HG02763 (cell line): ENCODE measurements at regions not wholly inside any gene's neighbourhood (a gene's known extent, or its start where the extent isn't known, plus 50 kb on each side); places are given as distances from the start of the nearest gene placed in this dataset.

Experiments used
- ATAC-seq: cut with Tn5 transposase; IDR thresholded peaks from one replicate; pipeline ENCODE4 v1.9.1; 2021; ENCODE audit warnings: mild to moderate bottlenecking, moderate library complexity; ENCODE audit not compliant: unreplicated experiment

DNA sequence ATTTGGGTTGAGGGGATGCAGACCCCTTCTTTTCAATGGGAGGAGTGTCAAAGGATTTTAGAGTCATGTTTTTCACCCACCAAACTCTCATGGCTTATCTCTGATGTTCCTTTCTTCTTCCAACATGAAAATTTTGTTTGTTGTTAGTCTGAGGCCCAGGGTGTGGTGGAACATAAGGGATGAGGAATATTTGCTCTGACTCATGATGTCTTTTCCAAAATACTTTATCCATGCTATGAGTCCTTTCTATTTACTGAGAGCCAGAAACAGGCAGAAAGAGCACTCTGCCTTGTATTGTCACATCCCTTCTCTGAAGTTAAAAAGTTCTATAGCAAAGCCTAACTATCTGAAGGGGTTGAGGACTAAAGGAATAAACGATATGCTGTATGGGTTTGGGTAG, 61.6 kb upstream of the GYPA start:
- no peak for ATAC-seq

GRCh38 chr4:144203155-144203554, 62.6 kb upstream of the GYPA start:
- ATAC-seq = no peak

GRCh38 chr4:144204431-144204830, 63.9 kb upstream of the GYPA start:
- no peak for ATAC-seq

DNA sequence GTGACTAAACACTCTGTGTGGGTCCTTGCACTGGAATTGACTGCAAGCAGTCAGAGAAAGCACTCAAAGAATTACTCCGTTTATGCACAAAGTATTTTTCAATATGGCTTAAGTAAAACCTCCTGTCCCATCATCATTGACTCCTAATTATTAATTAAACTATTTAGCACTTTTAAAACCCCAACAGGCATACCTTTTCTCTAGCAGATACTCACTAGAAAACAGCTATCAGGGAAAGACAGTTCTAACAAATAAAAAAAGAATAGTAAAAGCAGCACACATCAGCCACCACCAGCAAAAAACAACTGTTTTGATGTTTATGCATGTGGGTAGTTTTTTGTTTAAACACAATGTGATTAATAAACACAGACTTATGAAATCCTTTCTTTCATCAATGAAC, 66.2 kb upstream of the GYPA start:
- ATAC-seq = no peak

DNA sequence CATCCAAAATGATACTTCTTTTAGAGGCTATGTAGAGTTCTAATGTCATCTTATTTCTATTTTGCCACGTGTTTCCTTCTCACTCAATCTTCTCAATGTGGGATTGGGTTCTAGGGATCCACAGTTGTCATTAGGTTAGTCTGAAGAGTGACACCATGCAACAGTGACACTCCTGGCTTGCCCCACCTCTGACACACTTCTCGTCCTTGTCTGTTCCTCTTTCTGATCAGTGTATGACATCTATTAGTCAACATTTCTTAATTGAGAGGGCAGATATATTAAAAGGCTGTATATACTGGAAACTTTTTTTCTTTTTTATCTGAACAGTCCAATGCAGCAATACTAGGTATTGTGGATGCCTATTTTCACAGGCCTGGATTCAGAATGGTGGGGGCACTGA, 67.6 kb upstream of the GYPA start:
- no peak for ATAC-seq

- no peak for ATAC-seq
Observed at GRCh38 chr4:144209491-144209890, 69.0 kb upstream of the GYPA start.

DNA sequence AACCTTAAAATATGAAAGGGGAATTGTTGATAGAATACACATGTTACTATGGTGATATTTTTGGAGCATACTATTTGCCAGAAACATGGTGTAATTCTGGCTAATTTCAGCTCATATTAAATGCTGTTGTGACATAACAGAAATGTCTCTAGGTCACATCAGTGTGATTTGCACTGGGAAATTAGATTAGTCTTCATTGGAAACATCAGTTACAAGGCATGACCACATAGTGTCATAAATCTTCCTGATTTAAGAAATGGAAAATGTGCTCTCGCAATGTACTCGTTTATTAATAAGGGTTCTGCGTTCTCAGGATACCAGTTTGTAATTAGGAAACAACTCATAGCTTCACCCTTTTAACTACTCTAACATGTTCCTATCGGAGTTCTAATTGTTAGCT, 72.9 kb upstream of the GYPA start:
- no peak for ATAC-seq

GRCh38 chr4:144223149-144223548, 82.6 kb upstream of the GYPA start:
- ATAC-seq = no peak

GRCh38 chr4:144223661-144224060, 83.1 kb upstream of the GYPA start:
- ATAC-seq = no peak

DNA sequence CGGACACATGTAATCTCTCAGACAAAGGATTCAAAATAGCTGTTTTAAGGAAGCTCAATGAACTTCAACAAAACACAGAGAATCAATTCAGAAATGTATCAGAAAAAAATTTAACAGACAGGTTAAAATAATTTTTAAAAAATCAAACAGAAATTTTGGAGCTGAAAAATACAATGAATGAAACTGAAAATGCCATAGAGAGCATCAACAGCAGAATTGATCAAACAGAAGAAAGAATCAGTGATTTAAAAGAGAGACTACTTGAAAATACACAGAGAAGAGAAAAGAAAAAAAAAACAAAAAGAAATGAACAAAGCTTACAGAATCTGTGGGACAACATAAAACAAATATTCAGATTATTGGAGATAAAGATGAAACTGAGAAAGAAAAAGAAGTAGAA, 118.8 kb upstream of the GYPA start:
- no peak for ATAC-seq

DNA sequence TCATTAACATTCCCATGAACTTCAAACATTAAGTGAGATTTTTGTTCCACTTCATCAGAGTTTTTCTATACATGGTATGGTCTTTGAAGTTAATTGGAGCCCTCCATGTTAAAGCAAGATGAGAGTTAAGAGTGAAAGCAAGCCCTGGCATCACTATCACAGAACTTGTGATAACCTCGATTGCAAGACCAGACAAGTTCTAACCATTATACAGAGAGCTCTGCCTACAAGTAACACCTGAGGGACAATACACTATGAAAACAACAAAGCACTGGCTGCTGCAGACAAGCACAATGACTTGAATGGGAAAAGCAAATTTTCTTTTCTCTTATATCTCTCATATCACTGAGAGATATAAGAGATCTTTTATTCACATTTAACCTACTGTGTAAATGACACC, 126.6 kb upstream of the GYPA start:
- ATAC-seq = no peak

DNA sequence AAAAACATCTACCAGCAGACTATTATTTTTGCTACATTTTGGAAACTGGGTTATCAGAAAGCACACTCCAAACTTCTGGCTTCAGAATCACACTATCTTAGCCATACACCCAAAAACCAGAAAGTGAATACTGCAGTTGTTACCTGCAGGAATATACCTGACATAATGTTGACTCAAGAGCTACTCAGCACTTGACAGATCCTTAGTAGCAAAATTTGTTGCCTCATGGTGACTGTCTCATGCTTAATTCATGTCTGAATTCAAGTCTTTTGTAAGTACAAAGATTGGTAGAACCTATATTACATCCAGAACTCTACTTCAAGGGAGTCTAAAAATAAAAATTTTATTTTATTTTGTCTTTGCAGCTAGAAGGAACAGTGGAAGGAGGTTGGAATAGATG, 140.2 kb upstream of the GYPA start:
- ATAC-seq = no peak

DNA sequence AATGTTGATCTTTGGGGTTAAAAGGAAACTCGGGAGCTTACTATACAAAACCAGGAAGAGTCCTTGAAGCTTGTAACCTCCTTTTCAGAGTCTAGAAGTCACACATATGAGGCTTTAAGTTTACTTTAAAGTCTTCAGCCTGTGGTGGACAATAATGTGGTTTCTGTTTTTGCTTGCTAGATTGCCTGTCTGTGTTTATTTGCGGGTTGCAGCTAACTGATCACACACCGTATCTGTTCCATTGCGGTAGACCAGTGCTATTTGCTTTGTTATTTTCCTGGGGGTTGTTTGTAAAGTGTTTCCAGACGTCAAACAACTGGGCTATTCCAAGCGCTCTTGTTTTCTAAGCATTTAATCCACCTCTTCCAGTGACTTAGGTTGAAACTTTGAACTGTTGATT, 143.0 kb upstream of the GYPA start:
- no peak for ATAC-seq

DNA sequence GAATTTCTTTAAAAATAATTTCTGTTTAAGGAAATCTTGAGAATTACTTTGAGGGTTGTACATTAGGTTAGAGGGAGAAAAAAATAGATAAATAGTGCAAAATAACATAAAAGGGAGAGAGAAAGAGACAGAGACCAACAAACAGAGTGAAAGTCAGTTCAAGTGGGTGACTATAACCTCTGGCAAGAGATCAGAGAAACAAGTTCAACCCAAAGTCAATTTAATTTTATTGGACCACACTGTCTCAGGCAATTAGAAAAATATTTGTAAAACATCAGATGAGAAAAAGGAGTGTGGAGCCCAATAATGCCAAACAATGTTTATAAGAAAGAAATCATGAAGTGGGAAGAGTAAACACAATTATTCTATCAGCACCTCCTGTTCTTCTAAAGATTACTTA, 143.5 kb upstream of the GYPA start:
- ATAC-seq = no peak

DNA sequence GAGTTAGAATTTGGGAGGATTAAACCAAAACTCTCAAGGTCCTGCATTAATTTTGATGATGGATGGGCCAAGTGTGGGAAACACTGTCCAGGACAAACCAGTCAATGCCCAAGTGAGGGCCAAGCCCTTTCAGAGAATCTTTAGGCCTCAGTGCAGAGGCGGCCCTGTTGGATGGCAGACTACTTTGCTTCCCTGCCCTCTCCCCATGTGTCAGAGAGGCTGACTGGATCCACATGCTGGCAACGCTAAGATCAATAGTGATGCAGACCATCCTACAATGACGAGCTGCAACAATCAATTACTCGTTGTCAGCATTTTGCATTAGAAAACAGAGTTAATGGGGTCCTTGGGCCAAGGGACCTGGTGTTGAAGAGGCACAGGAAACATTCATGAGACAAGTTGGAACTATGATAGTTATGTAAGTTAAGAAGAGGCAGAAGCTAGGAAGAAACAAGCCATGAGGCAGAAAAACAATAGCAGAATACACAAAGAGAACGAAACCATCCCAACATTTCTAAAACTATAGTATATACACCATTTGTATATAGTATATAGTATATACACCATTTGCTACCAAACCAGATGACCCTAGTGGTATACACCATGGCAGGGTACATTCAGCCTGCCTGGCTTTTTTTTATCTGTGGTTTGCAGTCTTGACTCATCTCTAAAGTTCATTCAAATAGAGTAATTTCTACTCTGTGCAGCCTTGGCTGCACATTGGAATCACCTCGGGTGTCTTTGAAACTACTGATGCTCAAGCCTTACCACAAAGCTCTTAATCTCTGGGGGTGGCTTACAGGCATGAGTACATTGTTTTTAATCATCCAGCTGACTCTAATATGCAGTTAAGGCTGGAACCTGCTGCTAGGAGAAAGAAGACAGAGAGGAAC, 147.7 kb upstream of the GYPA start:
- ATAC-seq = peak; percentile 93

- no peak for ATAC-seq
Observed at GRCh38 chr4:144289667-144290428, 149.3 kb upstream of the GYPA start.

GRCh38 chr4:144291164-144291563, 150.6 kb upstream of the GYPA start:
- no peak for ATAC-seq

- ATAC-seq = no peak
Observed at GRCh38 chr4:144294211-144294610, 153.7 kb upstream of the GYPA start.

DNA sequence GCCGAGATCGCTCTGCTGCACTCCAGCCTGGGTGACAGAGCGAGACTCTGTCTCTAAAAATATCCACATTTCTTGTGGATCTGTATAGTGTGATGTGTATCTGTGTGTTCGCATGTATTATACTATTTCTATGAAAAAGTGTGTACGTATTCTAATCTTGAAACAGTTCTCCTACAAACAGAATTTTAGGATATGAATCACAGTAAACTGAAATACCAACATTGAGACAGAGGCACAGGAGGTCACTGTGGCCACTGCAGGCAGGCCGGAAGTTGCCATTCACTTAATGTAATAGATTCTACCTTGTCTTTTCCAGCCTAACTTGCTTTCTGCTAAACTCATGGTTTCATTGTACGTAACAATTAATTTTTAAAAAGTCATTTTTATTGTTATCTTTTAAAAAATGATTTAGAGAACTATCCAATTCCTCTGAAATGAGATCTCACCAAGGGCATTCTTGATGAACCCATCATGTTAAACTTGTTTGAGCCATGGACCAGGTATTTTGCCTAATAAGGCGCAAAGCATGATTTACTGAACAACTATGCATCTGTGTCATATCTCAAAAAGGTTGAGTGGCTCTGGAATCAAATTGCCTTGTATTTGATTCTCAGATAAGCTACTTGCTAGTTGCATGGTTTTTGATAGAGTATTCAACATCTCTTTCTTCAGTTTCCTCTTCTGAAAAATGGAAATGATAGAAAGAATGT, 154.9 kb upstream of the GYPA start:
- ATAC-seq = no peak

- no peak for ATAC-seq
Observed at GRCh38 chr4:144296941-144297340, 156.4 kb upstream of the GYPA start.

GRCh38 chr4:144298519-144298918, 158.0 kb upstream of the GYPA start:
- no peak for ATAC-seq

GRCh38 chr4:144300616-144301015, 160.1 kb upstream of the GYPA start:
- ATAC-seq = no peak
